ENCODE measurements at regions not wholly inside any gene's neighbourhood (a gene's known extent, or its start where the extent isn't known, plus 50 kb on each side); places are given as distances from the start of the nearest gene placed in this dataset.

GRCh38 chr14:96931751-96932150 lies 134.6 kb downstream of the VRK1 start:
- no peak for DNase-seq

DNA sequence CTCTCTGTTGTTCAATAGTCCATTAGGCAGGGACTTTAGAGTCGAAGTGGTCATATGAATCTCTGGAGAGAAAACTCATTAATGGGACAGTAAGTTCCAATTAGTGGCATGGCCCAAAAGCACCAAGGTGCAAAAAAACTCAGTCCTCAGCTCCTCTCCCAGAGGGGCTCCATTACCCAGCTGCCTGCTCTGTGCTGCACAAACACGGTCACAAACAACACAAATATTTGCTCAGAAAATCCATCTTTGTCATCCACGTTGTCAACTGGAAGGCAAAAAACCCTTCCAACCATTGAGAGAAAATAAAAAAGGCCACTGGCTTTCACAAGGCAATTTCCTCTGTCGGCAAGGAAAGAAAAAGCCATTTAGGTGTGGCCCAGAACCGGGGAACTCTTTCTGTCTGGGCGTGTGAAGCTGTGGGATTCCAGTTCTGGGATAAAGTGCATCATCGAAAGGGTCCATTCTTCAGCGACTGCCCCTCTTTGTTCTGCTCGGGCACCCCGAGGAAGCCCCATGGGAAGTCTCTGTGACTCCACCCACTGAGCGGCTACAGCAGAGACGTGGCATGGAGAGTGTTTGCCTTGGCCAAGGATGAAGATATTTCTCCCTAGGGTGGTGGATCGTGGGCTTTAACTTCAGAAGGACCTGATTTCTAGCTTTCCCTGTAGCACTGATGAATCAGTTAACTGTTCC lies 137.6 kb downstream of the VRK1 start:
- DNase-seq = no peak

GRCh38 chr14:96938946-96939345 lies 141.8 kb downstream of the VRK1 start:
- DNase-seq = no peak

DNA sequence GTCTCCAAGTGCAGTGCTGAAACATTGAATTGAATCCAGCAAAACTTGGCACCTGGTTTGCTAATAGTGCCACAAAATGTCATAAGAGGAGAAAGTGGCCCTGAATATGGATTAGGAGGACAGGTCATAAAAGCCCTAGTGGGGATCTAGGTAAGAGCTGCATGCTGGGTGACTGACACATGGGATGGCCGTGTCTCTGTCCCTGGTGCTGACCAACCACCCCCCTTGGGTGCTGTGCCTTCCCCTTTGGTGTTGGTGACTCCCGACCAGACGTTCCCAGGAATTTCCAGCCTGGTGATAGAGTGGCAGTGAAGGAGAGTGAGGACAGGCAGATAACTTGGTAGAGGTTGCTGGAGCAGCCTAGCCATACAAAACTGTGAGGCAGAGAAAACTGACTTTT lies 142.8 kb downstream of the VRK1 start:
- DNase-seq = no peak

- no peak for DNase-seq
These were observed 147.1 kb downstream of the VRK1 start for GRCh38 chr14:96944297-96944696.

DNA sequence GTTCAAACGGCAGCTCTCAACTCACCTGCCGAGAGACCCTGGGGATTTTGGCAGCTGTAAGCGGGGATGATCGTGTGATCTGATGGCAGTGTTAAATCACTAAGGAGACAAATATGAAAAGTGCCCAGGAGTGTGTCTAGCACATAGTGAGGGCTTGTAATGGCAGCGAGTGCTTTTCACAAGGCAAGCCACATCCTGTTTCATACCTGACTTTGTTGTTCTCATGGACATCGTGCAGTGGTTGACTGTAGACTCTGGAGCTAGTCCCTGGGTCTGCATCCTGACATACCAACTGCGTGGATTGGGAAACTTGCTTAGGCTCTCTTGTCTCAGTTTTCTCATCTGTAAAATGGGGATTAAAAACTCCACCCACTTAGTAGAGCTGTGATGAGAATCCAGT lies 148.5 kb downstream of the VRK1 start:
- no peak for DNase-seq

GRCh38 chr14:96949594-96949993 lies 152.4 kb downstream of the VRK1 start:
- no peak for DNase-seq

DNA sequence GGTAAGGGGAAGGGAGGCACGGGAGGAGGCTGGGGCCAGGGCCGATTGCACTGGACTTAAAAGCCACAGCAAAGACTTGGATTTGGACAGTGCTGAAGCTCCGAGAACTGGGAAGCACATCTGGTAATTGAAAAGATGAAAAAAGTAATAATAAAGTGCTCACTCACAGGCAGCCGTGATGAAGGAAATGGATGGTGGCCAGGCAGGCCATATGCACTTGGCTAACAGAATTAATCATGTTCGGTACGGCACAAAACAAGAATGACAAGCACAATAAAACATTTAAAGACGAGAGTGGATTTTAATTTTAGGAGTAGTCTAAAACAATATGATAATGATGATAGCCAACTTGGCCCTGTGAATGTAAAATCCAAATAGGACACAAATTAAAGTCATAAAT lies 154.3 kb downstream of the VRK1 start:
- DNase-seq = no peak

GRCh38 chr14:96953087-96953874 lies 156.1 kb downstream of the VRK1 start:
- no peak for DNase-seq

DNA sequence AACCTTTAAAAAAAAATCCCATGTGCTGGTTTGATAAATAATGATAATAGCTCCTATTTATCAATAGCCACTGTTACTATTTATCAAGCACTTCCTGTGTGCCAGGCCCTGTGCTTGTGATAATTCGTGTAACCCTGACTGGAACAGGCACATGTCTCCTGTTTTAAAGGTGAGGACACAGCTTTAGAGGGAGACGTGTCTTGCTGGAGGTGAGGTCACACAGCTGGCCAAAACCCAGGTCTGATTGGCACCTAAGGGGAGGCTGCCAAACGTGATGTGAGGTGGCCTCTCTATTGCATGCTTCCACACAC lies 156.6 kb downstream of the VRK1 start:
- no peak for DNase-seq

GRCh38 chr14:96956464-96957239 lies 159.5 kb downstream of the VRK1 start:
- DNase-seq = no peak

DNA sequence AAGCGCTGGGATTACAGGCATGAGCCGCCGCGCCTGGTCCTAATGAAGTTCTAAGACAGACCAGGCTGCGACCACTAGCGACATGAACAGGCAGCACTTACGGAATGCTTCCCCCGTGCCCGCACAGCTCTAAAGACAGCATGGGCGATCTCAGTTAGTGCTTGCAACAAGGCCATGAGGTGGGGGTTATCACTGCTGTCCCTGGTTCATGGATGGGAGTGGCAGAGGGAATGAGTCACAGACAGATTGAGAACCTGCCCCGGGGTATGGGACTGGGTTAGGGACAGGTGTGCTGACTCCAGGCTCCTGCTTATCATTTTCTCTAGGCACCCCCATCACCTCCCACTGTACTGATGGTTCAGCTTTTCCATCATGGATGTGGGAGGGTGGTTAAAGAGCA lies 160.9 kb downstream of the VRK1 start:
- no peak for DNase-seq

DNA sequence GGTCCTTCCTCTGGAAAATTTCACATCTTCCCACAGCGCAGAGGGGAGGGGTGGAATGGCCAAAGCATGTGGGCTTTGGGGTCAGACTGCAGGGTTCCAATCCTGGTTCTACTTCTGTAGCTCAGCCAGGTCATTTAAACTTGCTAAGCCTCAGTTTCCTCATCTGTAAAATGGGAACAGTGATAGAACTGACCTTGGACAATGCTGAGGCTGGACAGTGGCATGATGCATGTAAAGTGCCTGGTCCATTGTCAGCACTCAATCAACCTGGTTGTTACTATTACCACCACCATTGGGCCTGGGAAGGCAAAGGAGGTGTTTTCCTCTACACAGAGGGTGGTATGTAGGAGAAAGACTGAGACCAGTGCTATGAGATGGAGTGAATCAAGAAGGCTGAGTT lies 162.8 kb downstream of the VRK1 start:
- no peak for DNase-seq

- no peak for DNase-seq
These were observed 163.5 kb downstream of the VRK1 start for GRCh38 chr14:96960598-96961116.

- no peak for DNase-seq
These were observed 164.7 kb downstream of the VRK1 start for GRCh38 chr14:96961895-96962294.

- no peak for DNase-seq
These were observed 165.2 kb downstream of the VRK1 start for GRCh38 chr14:96962337-96962736.

- no peak for DNase-seq
These were observed 167.7 kb downstream of the VRK1 start for GRCh38 chr14:96964726-96965415.

DNA sequence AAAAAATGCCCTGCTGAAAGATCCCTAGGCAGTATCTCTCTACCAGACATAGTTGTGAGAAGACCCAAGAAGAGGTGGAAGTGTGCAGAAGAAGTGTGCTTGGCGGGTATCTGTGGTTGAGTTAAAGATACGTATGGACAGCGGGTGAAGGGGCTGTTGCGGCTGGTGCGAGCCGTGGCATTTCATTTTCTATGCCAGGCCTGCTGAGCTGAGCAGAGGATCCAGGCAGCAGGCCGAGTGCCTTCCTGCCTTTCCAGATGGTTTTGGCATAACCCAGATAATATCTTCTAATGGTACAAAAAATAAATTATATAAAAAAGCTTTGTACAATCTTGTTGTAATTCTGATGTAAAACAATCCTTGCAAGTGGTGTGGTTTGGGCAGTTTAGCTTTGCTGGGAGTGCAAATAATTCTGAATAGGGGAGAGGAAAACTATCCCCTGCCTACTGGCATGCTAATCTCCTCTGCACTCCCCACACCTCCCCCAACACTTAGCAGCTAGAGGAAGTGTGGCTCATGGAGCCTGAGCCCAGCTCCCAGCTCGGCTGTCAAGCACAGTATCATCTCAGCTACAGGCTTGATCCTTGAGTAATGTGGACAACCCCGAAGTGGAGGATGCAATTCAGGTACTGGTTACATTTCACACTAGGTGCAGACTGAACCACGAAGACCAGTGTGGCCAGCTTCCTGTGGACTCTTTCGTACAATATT lies 168.9 kb downstream of the VRK1 start:
- no peak for DNase-seq

DNA sequence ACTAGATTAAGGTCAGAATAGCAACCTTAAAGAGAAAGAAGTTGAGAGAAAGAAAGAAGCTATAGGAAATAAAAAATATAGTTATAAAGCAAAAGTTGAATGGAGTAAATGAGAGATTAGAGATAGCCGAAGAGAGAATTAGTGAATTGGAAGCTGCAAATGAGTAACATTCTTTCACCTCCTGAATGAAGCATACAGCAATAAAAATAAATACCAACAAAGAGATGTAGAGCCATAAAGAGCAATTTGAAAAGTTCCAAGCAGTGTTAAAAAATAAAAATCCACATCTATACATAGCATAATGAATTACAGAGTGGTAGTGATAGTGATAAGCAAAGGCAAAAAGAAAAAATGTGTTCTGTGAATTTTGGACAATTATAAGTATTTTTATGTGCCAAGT lies 177.9 kb downstream of the VRK1 start:
- no peak for DNase-seq

DNA sequence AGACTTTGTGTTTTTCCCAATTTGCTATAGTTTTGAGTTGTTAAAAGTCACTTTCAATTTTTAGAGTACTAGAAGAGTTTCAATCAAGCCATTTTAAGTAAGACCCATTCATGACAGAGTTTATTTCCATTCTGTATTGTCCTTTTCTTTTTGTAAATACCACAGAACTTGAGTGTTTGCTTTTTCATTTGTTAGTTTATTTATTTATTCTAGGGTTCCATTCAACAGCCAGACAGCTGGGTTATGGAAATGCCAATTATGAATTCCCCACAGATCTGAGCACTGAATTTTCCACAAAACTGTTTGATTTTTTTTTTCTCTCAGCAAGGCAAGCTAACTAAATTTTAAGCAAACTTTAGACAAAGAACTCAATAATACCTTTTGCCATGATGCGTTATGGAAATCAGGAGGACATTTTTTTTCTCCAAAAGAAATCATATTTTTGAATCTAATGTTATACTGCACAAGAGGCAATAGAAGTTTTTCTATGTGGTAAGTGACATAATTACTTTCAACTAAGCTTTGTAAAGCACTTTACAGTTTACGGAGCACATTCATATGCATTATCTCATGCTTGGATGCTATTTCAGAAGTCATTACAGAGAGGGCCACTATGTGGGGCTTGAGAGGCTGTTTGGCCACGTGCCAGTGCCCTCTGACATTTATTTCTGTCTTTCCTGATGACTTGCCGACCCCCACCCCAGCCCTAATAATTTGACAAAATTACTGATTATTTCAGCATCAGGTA lies 181.5 kb downstream of the VRK1 start:
- DNase-seq = no peak

DNA sequence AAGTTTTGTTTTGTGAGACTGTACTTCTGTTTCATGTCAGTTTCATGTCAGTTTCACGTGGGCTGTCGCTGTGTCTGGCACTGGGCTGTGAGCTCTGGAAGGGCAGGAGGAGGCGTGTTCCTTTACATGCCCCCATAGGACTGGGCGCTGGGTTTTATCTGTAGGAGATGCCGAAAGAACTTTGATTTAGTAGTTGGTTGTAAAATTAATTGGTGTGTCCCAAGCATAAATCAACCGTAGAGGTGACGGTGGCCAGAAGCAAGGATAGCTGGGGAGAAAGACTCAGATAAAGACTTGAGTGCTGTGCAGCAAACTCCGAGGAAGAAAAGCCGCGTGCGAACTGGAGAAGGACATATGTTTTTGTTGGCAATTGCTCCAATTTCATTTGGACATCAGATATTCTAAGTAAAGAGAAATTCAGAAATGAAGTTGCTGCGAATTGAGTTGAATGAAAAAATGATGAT lies 182.5 kb downstream of the VRK1 start:
- DNase-seq = no peak

DNA sequence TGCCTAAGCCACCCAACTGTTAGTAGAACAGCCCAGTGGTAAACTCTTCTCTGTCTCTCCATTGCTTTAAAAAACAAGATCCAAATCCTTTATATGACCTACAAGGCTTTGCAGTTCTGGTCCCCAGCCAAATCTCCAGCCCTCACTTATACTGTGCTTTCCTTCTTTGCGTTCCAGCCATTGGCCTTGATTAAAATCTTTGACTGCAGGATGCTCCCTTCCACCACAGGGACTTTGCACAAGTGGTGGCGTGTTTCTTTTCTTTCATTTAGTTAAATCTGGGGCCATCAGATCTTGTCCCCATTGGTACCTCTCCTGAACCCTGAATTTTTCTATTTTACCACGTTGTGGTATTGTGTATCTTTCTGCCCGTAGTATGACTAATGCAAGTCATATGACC lies 183.7 kb downstream of the VRK1 start:
- DNase-seq = no peak
